ENCODE measurements at regions not wholly inside any gene's neighbourhood (a gene's known extent, or its start where the extent isn't known, plus 50 kb on each side); places are given as distances from the start of the nearest gene placed in this dataset.

- in situ Hi-C loops (cut with MboI; ENCODE audit: low sequenced_read_pairs, unreplicated experiment) = no loop called here
- TF ChIP-seq CTCF (IDR thresholded peaks at IDR 0.05; ENCODE audit: borderline replicate concordance, control extremely low read depth, extremely low read depth, insufficient read depth, missing control alignments) = no peak
- no peak for DNase-seq (ENCODE audit: low spot score)
These were observed 66.3 kb upstream of the TUBA3E start for GRCh38 chr2:130264501-130264900.

- DNase-seq (ENCODE audit: low spot score) = no peak
- no peak for TF ChIP-seq CTCF (IDR thresholded peaks at IDR 0.05; ENCODE audit: borderline replicate concordance, control extremely low read depth, extremely low read depth, insufficient read depth, missing control alignments)
- in situ Hi-C loops (cut with MboI; ENCODE audit: low sequenced_read_pairs, unreplicated experiment) = no loop called here
These were observed 65.8 kb upstream of the TUBA3E start for GRCh38 chr2:130264046-130264445.

GRCh38 chr2:130263606-130264005 is 65.4 kb upstream of the TUBA3E start:
- DNase-seq (ENCODE audit: low spot score) = no peak

GRCh38 chr2:130261970-130262760 is 63.9 kb upstream of the TUBA3E start:
- in situ Hi-C loops (cut with MboI; ENCODE audit: low sequenced_read_pairs, unreplicated experiment) = no loop called here
- no peak for TF ChIP-seq CTCF (IDR thresholded peaks at IDR 0.05; ENCODE audit: borderline replicate concordance, control extremely low read depth, extremely low read depth, insufficient read depth, missing control alignments)
- DNase-seq (ENCODE audit: low spot score) = no peak

More at GRCh38 chr2:130263606-130264005, 65.4 kb upstream of the TUBA3E start:
- in situ Hi-C loops (cut with MboI; ENCODE audit: low sequenced_read_pairs, unreplicated experiment) = no loop called here
- no peak for TF ChIP-seq CTCF (IDR thresholded peaks at IDR 0.05; ENCODE audit: borderline replicate concordance, control extremely low read depth, extremely low read depth, insufficient read depth, missing control alignments)

GRCh38 chr2:130261099-130261498 is 62.9 kb upstream of the TUBA3E start:
- in situ Hi-C loops (cut with MboI; ENCODE audit: low sequenced_read_pairs, unreplicated experiment) = no loop called here

GRCh38 chr2:130259594-130259993 is 61.4 kb upstream of the TUBA3E start:
- TF ChIP-seq CTCF (IDR thresholded peaks at IDR 0.05; ENCODE audit: borderline replicate concordance, control extremely low read depth, extremely low read depth, insufficient read depth, missing control alignments) = no peak
- in situ Hi-C loops (cut with MboI; ENCODE audit: low sequenced_read_pairs, unreplicated experiment) = no loop called here

More at GRCh38 chr2:130261099-130261498, 62.9 kb upstream of the TUBA3E start:
- TF ChIP-seq CTCF (IDR thresholded peaks at IDR 0.05; ENCODE audit: borderline replicate concordance, control extremely low read depth, extremely low read depth, insufficient read depth, missing control alignments) = no peak
- no peak for DNase-seq (ENCODE audit: low spot score)

More at GRCh38 chr2:130259594-130259993, 61.4 kb upstream of the TUBA3E start:
- DNase-seq (ENCODE audit: low spot score) = no peak
